ENCODE measurements at regions not wholly inside any gene's neighbourhood (a gene's known extent, or its start where the extent isn't known, plus 50 kb on each side); places are given as distances from the start of the nearest gene placed in this dataset.

GRCh38 chr6:133637436-133637835, 251.5 kb upstream of the TCF21 start:
- Histone ChIP-seq H3F3A (ENCODE audit: low read length, unreplicated experiment) (no peaks in the 10 kb centered on the region), H3K79me2 (ENCODE audit: low read length) (no peaks in the 10 kb centered on the region), H3K9me3 (ENCODE audit: low read length) (no peaks in the 10 kb centered on the region), H4K20me1 (ENCODE audit: low read length) (no peaks in the 10 kb centered on the region), H3K27me3 (ENCODE audit: low read length) (no peaks in the 10 kb centered on the region), H3K4me3 (ENCODE audit: low read length) (no peak overlapping the region), H3K9me2 (replicated peaks; ENCODE audit: low read length) (no peaks in the 10 kb centered on the region), H3K4me2 (ENCODE audit: low read length) (no peak overlapping the region), H3K27ac (ENCODE audit: low read length) (no peak overlapping the region), H3K9ac (ENCODE audit: low read length) (no peak overlapping the region), H3K4me1 (ENCODE audit: insufficient read depth, low read length) (peaks cover under 1% of the 10 kb centered on the region), H2AFZ (ENCODE audit: low read length) (no peak overlapping the region), H3K36me3 (ENCODE audit: low read depth, low read length) (no peaks in the 10 kb centered on the region)
- TF ChIP-seq EZH2 (IDR thresholded peaks at IDR 0.05; ENCODE audit: low read length, unreplicated experiment) (no peak), EZH2phosphoT487 (IDR thresholded peaks at IDR 0.05; ENCODE audit: borderline replicate concordance, low read length) (no peak), CTCF (conservative IDR thresholded peaks at IDR 0.05; ENCODE audit: low read depth, low read length) (no peak)
- POLR2A ChIA-PET (ENCODE audit: unreplicated experiment): no interaction called here
- ATAC-seq (no peak), DNase-seq (no peak)
- intact Hi-C loops (cut with micrococcal nuclease): no loop called here
- no TSS peak for BruUV-seq (replicated peaks)
- CTCF ChIA-PET: no interaction called here

- ChIA-PET POLR2A (ENCODE audit: unreplicated experiment) (no interaction called here), CTCF (no interaction called here)
- Histone ChIP-seq H3K4me3 (ENCODE audit: low read length) (no peak overlapping the region), H2AFZ (ENCODE audit: low read length) (no peak overlapping the region), H3K9me3 (ENCODE audit: low read length) (no peaks in the 10 kb centered on the region), H4K20me1 (ENCODE audit: low read length) (no peaks in the 10 kb centered on the region), H3K36me3 (ENCODE audit: low read depth, low read length) (no peaks in the 10 kb centered on the region), H3K27me3 (ENCODE audit: low read length) (no peaks in the 10 kb centered on the region), H3K4me1 (ENCODE audit: insufficient read depth, low read length) (no peaks in the 10 kb centered on the region), H3K79me2 (ENCODE audit: low read length) (no peaks in the 10 kb centered on the region), H3K4me2 (ENCODE audit: low read length) (no peak overlapping the region), H3K9ac (ENCODE audit: low read length) (no peak overlapping the region), H3F3A (ENCODE audit: low read length, unreplicated experiment) (no peaks in the 10 kb centered on the region), H3K27ac (ENCODE audit: low read length) (no peak overlapping the region), H3K9me2 (replicated peaks; ENCODE audit: low read length) (no peaks in the 10 kb centered on the region)
- DNase-seq: no peak
- no peak for ATAC-seq
- BruUV-seq (replicated peaks): no TSS peak
- TF ChIP-seq EZH2phosphoT487 (IDR thresholded peaks at IDR 0.05; ENCODE audit: borderline replicate concordance, low read length) (no peak), CTCF (conservative IDR thresholded peaks at IDR 0.05; ENCODE audit: low read depth, low read length) (no peak), EZH2 (IDR thresholded peaks at IDR 0.05; ENCODE audit: low read length, unreplicated experiment) (no peak)
- intact Hi-C loops (cut with micrococcal nuclease): no loop called here
Measured at GRCh38 chr6:133637874-133638273, 251.0 kb upstream of the TCF21 start.

GRCh38 chr6:133641104-133641503, 247.8 kb upstream of the TCF21 start:
- ATAC-seq (no peak), DNase-seq (no peak)
- H3K4me1 ChIP-seq (ENCODE audit: insufficient read depth, low read length): peaks cover 10% of the 10 kb centered on the region
- H3K79me2 ChIP-seq (ENCODE audit: low read length): no peaks in the 10 kb centered on the region
- POLR2A ChIA-PET (ENCODE audit: unreplicated experiment): no interaction called here
- H3F3A ChIP-seq (ENCODE audit: low read length, unreplicated experiment): no peaks in the 10 kb centered on the region
- H3K9me3 ChIP-seq (ENCODE audit: low read length): no peaks in the 10 kb centered on the region
- BruUV-seq (replicated peaks): no TSS peak
- CTCF ChIA-PET: no interaction called here
- no peaks in the 10 kb centered on the region for H3K9me2 ChIP-seq (replicated peaks; ENCODE audit: low read length)
- H2AFZ ChIP-seq (ENCODE audit: low read length): no peak overlapping the region
- no peak overlapping the region for H3K27ac ChIP-seq (ENCODE audit: low read length)
- H4K20me1 ChIP-seq (ENCODE audit: low read length): no peaks in the 10 kb centered on the region
- TF ChIP-seq CTCF (conservative IDR thresholded peaks at IDR 0.05; ENCODE audit: low read depth, low read length): no peak
- TF ChIP-seq EZH2phosphoT487 (IDR thresholded peaks at IDR 0.05; ENCODE audit: borderline replicate concordance, low read length): no peak
- no peak for TF ChIP-seq EZH2 (IDR thresholded peaks at IDR 0.05; ENCODE audit: low read length, unreplicated experiment)
- no peak overlapping the region for H3K4me2 ChIP-seq (ENCODE audit: low read length)
- intact Hi-C loops (cut with micrococcal nuclease): no loop called here
- no peak overlapping the region for H3K4me3 ChIP-seq (ENCODE audit: low read length)
- no peaks in the 10 kb centered on the region for H3K36me3 ChIP-seq (ENCODE audit: low read depth, low read length)
- no peak overlapping the region for H3K9ac ChIP-seq (ENCODE audit: low read length)
- no peaks in the 10 kb centered on the region for H3K27me3 ChIP-seq (ENCODE audit: low read length)

Measured in PC-3 (cell line).